ENCODE measurements at regions not wholly inside any gene's neighbourhood (a gene's known extent, or its start where the extent isn't known, plus 50 kb on each side); places are given as distances from the start of the nearest gene placed in this dataset.
"Not testable (repeated sequence)": the region's sequence is repeated elsewhere in the genome, so short reads cannot be mapped to it uniquely, and the experiment has no call there.

DNA sequence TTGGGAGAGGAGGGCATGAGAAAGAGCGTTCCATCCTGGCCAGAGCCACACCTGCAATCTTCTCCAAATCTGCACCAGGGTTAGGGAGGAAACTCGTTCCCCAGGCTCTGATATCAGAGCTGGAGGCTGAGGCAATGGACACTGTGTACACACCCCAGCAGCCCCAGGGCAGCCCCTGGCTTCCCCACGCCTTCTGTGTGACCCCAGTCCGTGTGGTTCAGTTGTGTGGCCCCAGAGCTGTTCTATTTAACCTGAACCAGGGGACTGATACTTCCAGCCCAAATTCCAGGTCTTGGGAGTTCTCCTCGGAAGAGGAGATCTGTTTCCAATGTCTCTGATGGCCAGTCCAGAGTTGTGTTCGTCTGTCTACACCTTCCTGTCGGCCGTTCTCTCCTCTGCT, 242.6 kb upstream of the EXOC2 start:
- no peak for DNase-seq (ENCODE audit: low spot score)

DNA sequence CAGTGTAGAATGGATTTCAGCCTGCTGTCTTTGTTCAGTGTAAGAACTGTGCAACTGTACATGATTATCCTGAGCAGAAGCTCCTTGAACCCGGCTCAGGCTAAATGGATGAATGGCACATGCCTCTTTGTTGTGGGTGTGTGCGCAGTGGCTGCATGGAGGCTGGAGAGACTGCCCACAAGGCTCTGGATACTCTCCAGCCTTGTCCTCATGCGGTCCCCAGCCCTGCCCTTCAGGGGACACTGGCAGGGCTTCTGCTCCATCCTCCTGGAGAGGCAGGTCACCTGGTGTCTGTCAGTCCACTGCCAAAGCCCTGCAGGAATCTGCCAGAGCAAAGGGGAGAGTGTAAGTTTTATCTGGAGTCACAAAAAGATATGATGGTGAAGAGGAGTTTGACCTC, 241.7 kb upstream of the EXOC2 start:
- no peak for DNase-seq (ENCODE audit: low spot score)

DNA sequence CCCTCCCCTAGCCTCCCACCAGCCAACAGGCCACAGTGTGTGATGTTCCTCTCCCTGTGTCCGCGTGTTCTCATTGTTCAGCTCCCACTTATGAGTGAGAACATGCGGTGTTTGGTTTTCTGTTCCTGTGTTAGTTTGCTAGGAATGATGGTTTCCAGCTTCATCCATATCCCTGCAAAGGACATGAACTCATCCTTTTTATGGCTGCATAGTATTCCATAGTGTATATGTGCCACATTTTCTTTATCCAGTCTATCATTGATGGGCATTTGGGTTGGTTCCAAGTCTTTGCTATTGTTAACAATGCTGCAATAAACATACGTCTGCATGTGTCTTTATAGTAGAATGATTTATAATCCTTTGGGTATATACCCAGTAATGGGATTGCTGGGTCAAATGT, 239.0 kb upstream of the EXOC2 start:
- DNase-seq (ENCODE audit: low spot score) = not testable (repeated sequence)

DNA sequence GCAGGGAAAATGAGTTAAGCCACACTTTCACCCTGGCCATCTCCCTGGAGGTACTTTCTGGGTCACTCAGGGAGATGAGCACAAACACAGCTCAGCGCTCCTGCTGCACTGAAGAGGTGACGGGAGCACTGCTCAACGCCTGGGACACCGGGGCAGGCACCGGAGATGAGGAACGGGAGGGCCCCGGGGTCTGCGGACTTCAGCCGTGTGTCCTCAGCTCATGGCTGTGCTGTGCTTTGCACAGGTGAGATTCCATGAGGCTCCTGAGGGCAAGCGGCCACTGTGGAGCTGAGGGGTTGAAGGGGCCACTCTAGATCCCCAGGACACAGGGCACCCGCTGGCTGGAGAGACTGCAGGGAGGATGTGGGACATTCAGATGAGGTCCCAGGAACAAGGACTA, 234.2 kb upstream of the EXOC2 start:
- DNase-seq (ENCODE audit: low spot score) = no peak

DNA sequence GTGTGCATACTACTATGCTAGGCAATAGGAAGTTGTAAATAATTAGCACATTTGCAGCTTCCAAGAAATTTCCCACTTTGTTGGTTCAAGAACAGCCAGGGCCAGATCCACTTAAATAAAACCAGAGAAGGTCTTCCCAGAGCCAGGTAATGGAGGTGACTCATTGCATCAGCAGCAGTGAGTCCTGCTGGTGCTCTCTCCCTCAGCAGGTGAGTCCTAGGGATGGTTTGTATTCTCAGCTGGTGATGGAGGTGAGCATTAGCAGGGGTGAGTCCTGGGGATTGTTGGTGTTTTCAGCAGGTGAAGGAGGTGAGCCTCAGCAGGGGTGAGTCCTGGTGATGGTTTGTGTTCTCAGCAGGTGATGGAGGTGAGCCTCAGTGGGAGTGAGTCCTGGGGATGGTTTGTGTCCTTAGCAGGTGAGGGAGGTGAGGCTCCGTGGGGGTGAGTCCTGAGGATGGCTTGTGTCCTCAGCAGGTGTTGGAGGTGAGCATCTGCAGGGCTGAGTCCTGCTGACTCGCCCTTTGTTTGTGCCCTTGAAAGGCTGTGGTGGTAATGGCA, 232.8 kb upstream of the EXOC2 start:
- DNase-seq (ENCODE audit: low spot score) = no peak

DNA sequence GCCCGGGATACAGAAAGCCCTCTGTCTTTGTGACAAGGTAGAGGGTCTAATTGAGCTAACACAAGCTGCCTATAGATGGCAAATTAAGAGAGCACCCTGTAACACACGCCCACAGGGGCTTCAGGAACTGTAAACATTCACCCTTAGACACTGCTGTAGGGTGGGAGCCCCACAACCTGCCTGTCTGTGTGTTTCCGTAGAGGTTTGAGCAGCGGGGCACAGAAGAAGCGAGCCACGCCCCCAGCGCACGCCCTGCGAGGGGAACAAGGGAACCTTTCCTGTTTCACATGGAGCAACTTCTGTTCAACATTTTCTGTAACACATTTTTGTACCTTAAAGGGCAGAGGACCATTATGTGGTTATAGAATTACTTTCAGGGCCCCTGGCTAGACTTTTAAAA, 231.7 kb upstream of the EXOC2 start:
- no peak for DNase-seq (ENCODE audit: low spot score)

DNA sequence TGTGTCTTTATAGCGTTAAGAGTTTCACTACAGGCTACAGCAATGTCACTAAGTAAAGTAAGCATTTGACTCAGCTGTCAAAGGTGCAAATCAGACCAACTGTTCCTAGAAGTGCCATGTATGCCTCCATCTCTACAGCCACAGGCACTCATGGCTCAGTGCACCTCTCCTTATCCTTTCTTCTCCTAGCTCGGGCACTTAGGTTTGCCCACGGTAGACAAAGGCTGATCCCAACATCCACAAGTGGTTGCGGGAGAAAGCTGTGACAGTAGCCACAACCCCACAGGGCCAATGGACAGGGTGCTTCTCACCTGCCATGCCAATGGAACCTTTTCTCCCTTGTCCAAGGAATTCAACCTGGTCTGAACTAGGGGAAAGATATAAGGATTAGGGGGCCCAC, 228.5 kb upstream of the EXOC2 start:
- DNase-seq (ENCODE audit: low spot score) = no peak

DNA sequence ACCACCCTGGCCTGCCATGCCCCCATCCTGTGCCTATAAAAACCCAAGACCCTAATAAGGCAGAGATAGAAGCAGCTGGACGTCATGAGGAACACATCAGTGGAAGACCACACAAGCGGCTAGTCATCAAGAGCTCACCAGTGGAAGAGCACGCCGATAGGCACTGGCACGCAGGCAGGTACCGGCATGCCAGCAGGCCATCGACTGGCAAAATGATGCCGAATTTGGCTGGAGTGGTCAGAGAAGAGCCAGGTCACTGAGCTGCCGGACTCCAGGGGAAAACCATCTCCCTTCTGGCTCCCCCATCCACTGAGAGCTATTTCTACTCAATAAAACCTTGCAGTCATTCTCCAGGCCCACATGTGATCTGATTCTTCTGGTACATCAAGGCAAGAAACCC, 227.6 kb upstream of the EXOC2 start:
- no peak for DNase-seq (ENCODE audit: low spot score)

DNA sequence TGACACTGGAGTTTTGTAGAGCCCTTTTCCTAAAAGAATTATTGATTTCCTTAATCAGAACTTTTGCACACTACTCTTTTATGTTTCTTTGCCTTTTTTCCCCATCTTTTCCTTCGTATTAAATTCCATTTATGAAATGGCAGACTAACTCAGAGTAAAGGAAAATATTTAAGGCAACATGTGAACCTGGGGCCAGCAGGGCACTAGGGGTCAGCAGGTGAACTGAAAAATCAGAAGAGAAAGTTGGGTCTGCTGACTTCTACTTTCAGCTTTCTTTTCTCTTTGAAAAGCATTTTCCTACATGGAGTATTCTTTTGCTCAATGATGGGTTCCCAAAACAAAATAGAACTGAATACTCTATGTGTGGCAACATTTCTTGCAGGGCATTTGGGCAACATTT, 226.6 kb upstream of the EXOC2 start:
- DNase-seq (ENCODE audit: low spot score) = no peak

DNA sequence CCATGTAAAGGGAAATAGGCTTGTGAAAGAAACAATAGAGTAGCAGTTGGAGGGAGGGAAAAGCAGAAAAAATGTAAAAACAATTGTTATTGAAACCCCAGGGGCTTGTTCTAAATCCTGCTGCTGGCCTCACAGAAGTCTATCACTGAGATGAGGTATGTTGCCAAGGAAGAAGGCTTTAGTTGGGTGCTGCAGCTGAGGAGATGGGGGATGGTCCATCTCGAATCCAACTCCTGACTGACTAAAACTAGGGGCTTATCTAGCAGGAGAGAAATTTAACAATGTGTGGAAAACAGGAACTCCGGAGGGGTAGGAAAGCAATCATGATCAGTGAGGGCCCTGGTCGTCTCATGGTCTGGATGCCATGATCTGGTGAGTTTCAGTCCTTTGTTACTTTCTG, 225.0 kb upstream of the EXOC2 start:
- no peak for DNase-seq (ENCODE audit: low spot score)

DNA sequence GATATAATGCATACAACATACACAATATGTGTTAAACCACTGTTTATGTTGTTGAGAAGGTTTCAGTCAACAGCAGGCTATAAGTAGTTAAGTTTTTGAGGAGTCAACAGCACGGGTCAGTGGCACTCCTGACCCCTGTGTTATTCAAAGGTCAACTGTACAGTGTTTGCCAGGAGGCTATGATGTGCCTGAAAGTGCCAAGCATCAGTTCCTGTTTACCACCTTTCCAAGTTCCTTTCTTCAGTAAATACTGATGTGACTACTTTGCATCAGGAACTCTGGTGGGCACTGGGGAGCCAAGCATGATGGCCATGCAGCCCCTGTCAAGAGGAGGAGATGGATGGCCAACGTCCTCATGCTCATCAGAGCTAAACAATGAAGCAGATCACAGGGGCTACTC, 224.4 kb upstream of the EXOC2 start:
- DNase-seq (ENCODE audit: low spot score) = no peak

DNA sequence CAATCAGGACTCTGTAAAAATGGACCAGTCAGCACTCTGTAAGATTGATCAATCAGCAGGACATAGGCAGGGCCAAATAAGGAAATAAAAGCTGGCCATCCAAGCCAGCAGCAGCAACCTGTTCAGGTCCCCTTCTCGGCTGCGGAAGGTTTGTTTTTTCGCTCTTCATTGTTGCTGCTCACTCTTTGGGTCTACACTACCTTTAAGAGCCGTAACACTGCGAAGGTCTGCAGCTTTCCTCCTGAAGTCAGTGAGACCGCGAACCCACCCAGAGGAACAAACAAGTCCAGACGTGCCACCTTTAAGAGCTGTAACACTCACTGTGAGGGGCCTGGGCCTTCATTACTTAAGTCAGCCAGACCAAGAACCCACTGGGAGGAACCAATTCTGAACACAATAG, 223.2 kb upstream of the EXOC2 start:
- DNase-seq (ENCODE audit: low spot score) = no peak

DNA sequence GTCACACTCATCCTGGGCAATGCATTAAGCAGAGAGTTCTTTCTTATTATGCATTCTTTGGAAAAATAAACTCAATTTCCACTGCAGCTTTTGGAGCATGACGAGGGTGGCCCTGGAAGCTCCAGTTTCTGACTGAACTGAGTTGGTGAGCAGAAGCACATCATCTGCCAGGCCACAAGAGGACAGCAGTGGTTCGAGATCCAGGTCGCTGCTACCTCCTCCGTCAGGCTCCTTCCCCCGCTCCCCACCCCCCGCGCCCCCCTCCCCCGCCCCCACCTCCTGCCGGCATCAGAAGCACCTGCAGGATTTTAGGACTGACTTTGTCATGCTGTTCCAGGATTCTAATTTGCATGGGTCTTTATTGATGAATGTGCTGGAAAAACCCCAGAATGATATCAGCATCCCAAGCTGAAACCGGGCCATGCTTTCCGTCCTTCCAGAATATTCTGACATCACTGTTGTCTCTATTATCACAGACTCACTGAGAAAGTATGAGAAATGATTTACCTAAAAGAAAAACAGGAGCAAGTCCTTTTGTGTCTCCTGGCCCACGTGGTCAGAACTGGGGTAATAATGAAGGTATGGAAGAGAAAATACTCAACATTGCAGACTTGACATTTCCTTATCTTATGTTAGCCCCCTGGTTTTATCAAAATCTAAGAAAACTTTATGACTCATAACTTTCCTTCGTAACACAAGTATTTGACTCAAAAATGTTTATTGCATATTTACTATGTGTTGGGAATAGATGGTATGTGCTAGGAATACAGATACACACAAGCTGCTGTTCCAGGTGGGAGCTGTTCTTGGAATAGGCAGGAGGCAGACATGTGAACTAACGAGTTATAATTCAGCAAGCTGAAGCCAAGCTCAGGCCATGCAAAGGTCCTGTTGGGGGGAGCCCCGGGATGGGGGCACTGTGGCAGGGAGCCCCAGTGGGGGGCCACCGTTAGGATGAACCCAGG, 220.2 kb upstream of the EXOC2 start:
- peak; percentile 61 for DNase-seq (ENCODE audit: low spot score)

DNA sequence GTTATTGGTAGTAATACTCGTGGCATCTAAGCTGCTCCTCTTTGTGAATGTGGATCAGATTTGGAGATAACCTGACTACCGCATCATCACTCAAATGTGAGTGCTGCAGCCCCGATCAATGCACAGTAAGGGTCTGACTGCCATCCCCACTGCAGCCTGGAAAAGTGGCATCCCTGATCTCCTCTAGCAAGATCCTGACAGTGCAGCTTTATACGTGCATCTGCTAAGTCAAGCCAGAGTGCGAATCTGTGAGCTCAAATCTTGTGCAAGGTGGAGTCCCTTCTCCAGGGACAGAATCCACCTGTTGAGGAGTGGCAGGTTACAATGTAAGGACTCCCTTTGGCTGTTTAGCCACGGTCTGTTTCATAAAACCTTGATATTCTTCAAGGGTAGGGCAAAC, 215.0 kb upstream of the EXOC2 start:
- no peak for DNase-seq (ENCODE audit: low spot score)

DNA sequence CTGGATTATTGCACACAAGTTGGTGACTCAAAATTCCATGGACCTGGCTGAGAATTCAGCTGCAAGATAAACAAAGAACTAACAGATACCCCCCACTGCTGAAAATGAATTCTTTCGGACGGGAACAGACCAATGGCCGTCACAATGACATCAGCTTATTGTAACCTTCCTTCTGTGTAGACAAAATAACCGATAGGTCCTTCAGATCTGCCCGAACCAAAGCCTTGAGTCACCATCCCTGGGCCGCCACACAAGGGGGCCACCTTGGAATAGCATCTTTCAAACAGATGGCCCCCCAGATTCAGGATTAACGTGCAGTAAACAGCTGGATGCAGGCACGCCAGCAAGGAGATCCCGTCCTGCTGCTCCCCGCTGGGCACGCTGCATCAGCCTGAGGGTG, 214.0 kb upstream of the EXOC2 start:
- DNase-seq (ENCODE audit: low spot score) = no peak

DNA sequence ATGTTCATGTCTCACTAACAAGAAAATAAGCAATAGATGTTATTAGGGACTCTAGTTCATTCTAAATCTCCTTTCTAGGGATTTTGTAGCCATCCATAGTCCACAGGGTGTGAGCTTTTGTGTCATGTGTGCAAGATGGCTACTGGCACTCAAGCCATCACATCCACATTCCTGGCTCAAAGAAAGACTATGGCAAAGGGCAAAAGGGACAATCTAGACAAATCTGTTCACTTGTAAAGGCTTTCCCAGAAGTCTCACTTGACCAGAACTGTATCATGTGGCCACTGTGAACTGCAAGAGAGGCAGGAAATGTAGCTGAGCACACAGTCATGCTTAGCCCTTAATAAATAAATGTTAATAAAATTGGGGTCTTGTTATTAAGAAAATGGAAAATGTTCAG, 212.6 kb upstream of the EXOC2 start:
- DNase-seq (ENCODE audit: low spot score) = no peak

DNA sequence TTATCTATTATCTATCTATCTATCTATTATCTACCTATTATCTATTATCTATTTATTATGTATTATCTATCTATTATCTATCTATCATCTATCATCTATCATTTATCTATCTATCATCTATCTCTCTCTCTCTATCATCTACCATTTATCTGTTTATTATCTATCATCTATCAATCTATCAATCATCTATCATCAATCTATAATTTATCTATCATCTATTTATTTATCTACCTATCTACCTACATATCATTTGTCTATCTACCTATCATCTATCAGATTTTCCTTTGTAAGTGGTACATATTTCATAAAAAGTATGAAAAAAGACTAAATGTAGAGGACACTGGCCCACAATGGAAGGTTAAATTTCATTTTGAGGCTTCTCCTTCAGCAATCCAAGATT, 212.1 kb upstream of the EXOC2 start:
- DNase-seq (ENCODE audit: low spot score) = no peak

DNA sequence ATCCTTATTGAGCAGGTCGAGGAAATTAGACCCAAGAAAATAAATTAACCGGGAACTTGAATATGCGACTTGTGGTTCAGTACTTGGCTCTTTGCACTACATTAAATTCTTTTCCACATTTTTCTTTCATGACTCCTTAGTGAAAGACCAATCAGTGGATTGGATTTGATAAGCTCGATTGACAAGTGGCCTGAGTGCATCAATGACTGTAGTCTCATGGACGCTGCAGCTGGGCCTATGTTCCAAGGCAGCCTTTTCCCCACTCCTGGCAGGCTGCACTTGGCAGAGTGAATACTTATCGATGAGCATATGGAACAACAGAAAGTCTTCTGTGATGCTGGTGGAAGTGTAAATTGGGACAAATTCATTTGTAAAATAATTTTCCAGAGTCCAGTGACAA, 210.8 kb upstream of the EXOC2 start:
- peak; percentile 72 for DNase-seq (ENCODE audit: low spot score)

DNA sequence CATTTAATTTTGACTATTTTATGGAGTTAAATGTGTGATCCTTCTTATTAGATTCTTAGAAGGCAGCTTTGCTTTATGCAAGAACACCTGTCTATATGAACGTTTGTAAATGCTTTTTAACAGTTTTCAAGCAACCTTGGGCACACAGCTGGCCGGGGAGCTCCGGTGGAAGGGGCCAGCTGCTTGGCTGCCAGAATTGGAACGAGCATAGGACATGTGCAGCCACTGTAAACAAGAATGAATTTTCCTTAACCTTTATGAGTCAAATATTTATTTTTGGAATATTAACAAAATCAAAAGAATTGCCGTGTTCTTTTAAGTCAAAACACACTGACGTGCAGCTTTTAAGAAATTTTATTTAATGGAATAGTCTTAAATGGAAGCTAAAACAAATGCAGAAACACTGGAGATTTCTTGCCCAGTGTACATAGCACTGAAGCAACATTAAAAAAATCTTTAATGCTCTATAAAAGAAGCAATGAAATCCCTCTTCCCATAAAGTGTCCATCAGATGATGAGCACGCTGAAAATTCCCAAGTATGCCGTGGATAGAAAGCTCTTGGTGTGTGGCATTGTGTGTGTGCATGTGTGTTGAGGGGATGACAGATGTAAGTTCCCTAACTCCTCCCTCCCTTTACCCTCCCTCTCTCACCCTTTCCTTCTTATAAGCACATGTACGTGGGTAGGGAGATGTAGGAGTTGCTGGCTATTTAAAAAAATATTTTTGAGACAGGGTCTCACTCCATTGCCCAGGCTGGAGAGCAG, 208.9 kb upstream of the EXOC2 start:
- no peak for DNase-seq (ENCODE audit: low spot score)

DNA sequence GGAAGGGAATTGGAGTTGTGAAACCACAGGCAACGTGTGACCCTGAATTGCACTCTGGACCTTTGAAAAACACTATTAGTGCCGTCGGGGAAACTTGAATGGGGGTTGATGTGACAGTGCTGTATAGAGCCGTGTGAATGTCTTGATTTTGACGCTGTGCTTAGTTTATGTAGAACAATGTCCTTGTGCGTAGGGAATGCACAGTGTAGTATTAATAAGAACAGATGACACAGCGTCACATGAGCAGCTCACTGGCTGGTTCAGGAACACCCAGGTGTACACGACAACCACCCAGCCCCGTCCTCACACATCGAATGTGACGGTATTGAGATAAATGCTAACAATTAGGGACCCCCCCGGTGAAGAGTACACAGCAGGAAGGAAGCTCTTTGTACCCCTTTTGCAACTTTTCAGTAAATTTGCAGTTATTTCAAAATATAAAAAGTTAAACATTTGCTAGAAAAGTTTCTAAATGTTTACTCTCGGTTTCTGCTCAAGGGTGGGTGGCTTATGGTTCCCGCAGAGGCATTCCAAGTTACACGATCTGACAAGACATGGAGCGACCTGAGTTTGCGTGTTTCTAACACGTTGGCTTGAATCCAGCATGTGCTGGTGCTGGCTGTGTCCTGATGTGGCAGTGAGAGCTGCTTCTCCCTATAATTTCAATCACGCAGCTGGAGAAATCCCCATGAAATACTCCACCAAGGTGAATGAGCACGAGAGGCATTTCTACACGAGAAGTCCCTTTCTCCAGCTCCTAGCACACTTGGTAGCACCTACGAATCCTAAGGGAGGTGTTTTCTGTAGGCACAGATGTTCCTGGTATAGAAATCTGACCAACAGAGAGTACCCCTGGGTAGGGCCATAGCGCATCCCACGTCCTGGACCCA, 208.0 kb upstream of the EXOC2 start:
- DNase-seq (ENCODE audit: low spot score) = no peak

DNA sequence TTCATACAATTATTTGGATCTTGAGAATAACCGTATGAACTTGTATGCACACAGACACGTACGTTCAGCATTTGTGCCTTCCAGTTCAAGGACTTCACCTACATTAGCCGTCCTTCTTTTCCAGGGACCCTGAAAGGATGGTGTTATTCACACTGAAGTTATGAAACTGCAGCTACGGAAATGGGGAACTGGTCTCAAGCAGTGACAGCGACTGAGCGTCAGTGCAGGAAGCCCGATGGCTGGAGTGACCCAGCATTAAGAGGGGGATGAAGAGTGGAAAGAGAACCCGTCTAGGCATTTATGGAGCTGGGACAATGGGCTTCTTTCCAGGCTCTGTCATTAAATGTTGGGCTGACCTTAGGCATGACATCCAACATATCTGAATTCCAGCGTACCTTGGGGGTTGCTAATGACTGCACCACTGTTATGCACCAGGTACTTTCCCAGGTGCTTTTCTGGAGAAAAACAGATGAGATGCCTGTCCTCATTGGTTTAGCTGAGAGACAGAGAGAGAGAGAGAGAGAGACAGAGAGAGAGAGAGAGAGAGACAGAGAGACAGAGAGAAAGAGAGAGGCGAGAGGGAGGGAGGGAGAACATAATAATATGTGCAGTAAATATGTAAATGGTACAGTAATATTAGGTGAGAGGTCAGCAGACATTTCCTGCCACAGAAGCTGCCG, 204.7 kb upstream of the EXOC2 start:
- DNase-seq (ENCODE audit: low spot score) = no peak

DNA sequence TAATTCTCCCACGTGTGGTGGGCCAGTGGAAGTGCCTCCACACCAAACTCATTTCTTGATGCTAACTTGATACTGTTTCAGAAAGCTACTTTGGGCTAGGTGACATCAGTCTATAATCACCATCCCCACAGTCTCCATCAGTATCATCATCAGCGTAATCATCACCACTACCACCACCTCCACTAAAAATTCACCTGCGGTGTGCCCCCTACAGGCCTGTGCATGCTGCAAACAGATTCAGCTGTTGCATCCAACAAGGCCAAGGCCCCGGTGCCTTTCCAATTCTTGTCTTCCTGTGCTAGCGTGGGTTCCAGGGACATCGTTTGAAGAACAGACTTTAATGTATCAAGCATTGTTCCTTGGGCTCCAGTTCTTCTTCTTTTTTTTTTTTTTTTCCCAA, 201.3 kb upstream of the EXOC2 start:
- DNase-seq (ENCODE audit: low spot score) = no peak

Data from AG08395 (cell line).